ENCODE measurements at regions not wholly inside any gene's neighbourhood (a gene's known extent, or its start where the extent isn't known, plus 50 kb on each side); places are given as distances from the start of the nearest gene placed in this dataset.

DNA sequence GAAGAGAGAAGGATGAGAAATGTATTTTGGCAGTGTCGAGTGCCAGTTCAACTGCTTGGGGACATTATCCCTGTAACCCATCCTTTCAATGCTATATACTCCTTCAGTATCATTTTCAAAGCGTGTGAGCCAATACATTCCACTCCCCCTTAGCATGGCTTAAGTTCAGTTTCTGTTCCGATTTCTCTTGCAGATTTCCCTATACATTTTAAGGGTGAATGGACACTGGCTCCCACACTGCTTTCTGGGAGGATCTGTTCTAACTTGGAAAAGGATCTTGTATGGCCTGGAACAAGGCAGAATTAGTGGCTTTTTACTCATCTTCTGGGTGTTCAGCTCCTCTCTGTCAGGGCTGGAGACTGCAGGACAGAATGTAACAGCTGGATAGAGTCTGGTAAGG lies 333.8 kb downstream of the HAPSTR1 start:
- TF ChIP-seq POLR2A (IDR thresholded peaks at IDR 0.05): no peak
- TF ChIP-seq, protein P1, sequence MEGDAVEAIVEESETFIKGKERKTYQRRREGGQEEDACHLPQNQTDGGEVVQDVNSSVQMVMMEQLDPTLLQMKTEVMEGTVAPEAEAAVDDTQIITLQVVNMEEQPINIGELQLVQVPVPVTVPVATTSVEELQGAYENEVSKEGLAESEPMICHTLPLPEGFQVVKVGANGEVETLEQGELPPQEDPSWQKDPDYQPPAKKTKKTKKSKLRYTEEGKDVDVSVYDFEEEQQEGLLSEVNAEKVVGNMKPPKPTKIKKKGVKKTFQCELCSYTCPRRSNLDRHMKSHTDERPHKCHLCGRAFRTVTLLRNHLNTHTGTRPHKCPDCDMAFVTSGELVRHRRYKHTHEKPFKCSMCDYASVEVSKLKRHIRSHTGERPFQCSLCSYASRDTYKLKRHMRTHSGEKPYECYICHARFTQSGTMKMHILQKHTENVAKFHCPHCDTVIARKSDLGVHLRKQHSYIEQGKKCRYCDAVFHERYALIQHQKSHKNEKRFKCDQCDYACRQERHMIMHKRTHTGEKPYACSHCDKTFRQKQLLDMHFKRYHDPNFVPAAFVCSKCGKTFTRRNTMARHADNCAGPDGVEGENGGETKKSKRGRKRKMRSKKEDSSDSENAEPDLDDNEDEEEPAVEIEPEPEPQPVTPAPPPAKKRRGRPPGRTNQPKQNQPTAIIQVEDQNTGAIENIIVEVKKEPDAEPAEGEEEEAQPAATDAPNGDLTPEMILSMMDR (IDR thresholded peaks at IDR 0.05): no peak
- DNase-seq: no peak
- H3K36me3 ChIP-seq: no peaks in the 10 kb centered on the region
- H3K27me3 ChIP-seq: no peaks in the 10 kb centered on the region
- no peaks in the 10 kb centered on the region for H3K9me3 ChIP-seq
- H3K27ac ChIP-seq: no peak overlapping the region
- H3K4me3 ChIP-seq: no peak overlapping the region
- H3K4me1 ChIP-seq: no peaks in the 10 kb centered on the region
- intact Hi-C loops (cut with DNase I; ENCODE audit: low total_unique reads): no loop called here

DNA sequence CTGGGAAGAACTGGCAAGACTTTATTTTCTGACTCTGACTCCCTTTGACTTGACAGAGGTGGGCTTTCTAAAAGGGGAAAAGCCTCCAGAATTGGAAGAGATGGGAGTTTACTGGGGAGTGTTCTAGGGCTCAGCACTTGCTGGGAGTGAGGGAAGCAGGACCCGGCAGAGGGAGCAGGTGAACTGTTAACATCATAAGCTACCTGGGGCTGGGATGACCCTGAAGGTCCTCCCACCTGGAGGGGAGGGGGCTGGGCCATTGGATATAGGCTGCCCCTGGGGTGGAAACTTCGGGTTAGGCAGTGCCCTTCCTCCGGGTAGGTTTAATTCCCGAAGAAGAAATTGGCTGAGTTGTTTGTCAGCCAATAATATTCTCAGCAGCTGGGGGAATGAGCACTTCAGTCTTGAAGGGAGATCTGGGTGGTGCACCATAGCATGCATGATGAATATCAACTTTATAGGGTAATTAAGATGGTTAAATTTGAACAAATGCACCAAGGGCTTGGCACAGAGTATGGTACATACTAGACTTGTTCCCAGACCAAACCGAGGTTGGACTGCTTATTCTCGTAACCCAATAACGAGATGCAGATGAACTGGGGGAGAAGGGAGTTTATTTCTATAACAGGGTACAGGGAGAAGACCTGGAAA lies 337.0 kb downstream of the HAPSTR1 start:
- H3K27ac ChIP-seq: no peak overlapping the region
- no peak overlapping the region for H3K4me3 ChIP-seq
- no peak for DNase-seq
- TF ChIP-seq, protein P1 (IDR thresholded peaks at IDR 0.05): no peak
- no peak for TF ChIP-seq POLR2A (IDR thresholded peaks at IDR 0.05)
- H3K4me1 ChIP-seq: no peaks in the 10 kb centered on the region
- intact Hi-C loops (cut with DNase I; ENCODE audit: low total_unique reads): no loop called here
- no peaks in the 10 kb centered on the region for H3K27me3 ChIP-seq
- H3K9me3 ChIP-seq: no peaks in the 10 kb centered on the region
- H3K36me3 ChIP-seq: no peaks in the 10 kb centered on the region

GRCh38 chr16:9429646-9430330 lies 338.3 kb downstream of the HAPSTR1 start:
- Histone ChIP-seq H3K36me3 (no peaks in the 10 kb centered on the region), H3K4me3 (no peak overlapping the region), H3K27ac (no peak overlapping the region), H3K9me3 (no peaks in the 10 kb centered on the region), H3K4me1 (no peaks in the 10 kb centered on the region), H3K27me3 (no peaks in the 10 kb centered on the region)
- no peak for DNase-seq
- TF ChIP-seq POLR2A (IDR thresholded peaks at IDR 0.05): no peak
- TF ChIP-seq, protein P1 (IDR thresholded peaks at IDR 0.05): no peak
- intact Hi-C loops (cut with DNase I; ENCODE audit: low total_unique reads): no loop called here

GRCh38 chr16:9434659-9435058 lies 343.2 kb downstream of the HAPSTR1 start:
- H3K9me3 ChIP-seq: no peaks in the 10 kb centered on the region
- H3K4me1 ChIP-seq: no peaks in the 10 kb centered on the region
- DNase-seq: no peak
- H3K27me3 ChIP-seq: no peaks in the 10 kb centered on the region
- H3K4me3 ChIP-seq: no peak overlapping the region
- TF ChIP-seq, protein P1 (IDR thresholded peaks at IDR 0.05): no peak
- TF ChIP-seq POLR2A (IDR thresholded peaks at IDR 0.05): no peak
- H3K36me3 ChIP-seq: no peaks in the 10 kb centered on the region
- intact Hi-C loops (cut with DNase I; ENCODE audit: low total_unique reads): no loop called here
- no peak overlapping the region for H3K27ac ChIP-seq

GRCh38 chr16:9436175-9436574 lies 344.7 kb downstream of the HAPSTR1 start:
- H3K4me1 ChIP-seq: no peaks in the 10 kb centered on the region

More at GRCh38 chr16:9436175-9436574, 344.7 kb downstream of the HAPSTR1 start:
- H3K27ac ChIP-seq: no peak overlapping the region
- H3K27me3 ChIP-seq: no peaks in the 10 kb centered on the region
- no peak for TF ChIP-seq POLR2A (IDR thresholded peaks at IDR 0.05)
- intact Hi-C loops (cut with DNase I; ENCODE audit: low total_unique reads): no loop called here
- H3K9me3 ChIP-seq: no peaks in the 10 kb centered on the region
- no peak overlapping the region for H3K4me3 ChIP-seq
- DNase-seq: no peak
- H3K36me3 ChIP-seq: no peaks in the 10 kb centered on the region

Data from uterus (tissue), 3 donors.